Vagina (tissue), 2 donors: ENCODE measurements at regions not wholly inside any gene's neighbourhood (a gene's known extent, or its start where the extent isn't known, plus 50 kb on each side); places are given as distances from the start of the nearest gene placed in this dataset.

Source experiments
- DNase-seq, 2 donors: peaks; one replicate each; pipeline ENCODE4 v3.0.0-alpha.2; 2017; ENCODE audit errors: extremely low spot score in 2 of 2
- H3K27ac ChIP-seq: fragments of 200-600 bp; sonication (generic); one replicate; pipeline ENCODE4 v1.5.1; 2019
- H3K27me3 ChIP-seq: fragments of 200-600 bp; sonication (generic); one replicate; pipeline ENCODE4 v1.5.1; 2019
- H3K36me3 ChIP-seq, 2 donors: fragments of 200-600 bp; sonication (generic); one replicate each; pipeline ENCODE4 v1.5.1; 2017 to 2019
- H3K4me1 ChIP-seq: fragments of 200-600 bp; sonication (generic); one replicate; pipeline ENCODE4 v1.5.1; 2019
- H3K4me3 ChIP-seq, 2 donors: fragments of 200-600 bp; sonication (generic); 1 replicate in 1 of 2; 2 replicates in 1 of 2; pipeline ENCODE4 v1.5.1; 2016 to 2019
- H3K9me3 ChIP-seq: fragments of 200-600 bp; sonication (generic); one replicate; pipeline ENCODE4 v1.5.1; 2019
- POLR2A ChIP-seq, 2 donors: fragments of 450-650 bp; IDR thresholded peaks; one replicate each; pipeline ENCODE4 v1.6.1; 2017; ENCODE audit warnings: antibody characterized with exemption in 2 of 2, mild to moderate bottlenecking in 2 of 2, moderate library complexity in 2 of 2
- POLR2AphosphoS5 ChIP-seq, 2 donors: sonication (generic); formaldehyde crosslinking; IDR thresholded peaks; one replicate each; pipeline ENCODE4 v1.9.0; 2017; ENCODE audit warnings: antibody characterized with exemption in 2 of 2, mild to moderate bottlenecking in 2 of 2, low read depth in 1 of 2; ENCODE audit not compliant: insufficient read depth in 1 of 2
- intact Hi-C: fragments of 100-400 bp; cut with DNase I; formaldehyde crosslinking; loops from one replicate; pipeline ENCODE4 v1.15.1; 2023
- TF ChIP-seq, protein P1 (sequence below), 3 experiments: fragments of 450-650 bp in 2 of 3; fragments of 200-600 bp in 1 of 3; sonication (generic) in 1 of 3; IDR thresholded peaks; one replicate each; pipeline ENCODE4 v1.5.1; 2017 to 2019; ENCODE audit warnings: antibody characterized with exemption in 3 of 3, mild to moderate bottlenecking in 2 of 3, moderate library complexity in 2 of 3

DNA sequence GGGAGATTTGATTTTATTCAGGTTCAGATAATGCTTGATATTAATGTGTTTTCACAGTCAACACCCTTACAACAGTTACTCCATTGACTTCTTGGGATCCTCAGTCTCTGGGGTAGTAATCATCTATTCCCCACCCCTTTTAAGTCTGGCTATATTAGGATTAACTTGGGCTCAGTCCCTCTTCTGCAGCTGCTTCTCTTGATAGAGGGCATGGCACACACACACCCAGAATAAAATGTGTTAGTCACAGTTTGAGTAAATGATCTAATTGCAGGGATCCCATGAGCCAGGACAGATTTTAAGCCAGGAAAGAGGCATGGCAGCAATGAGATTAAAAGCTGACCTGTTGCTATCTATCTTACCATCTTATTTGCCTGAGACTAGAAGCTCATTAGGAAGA is 53.7 kb upstream of the VLDLR start:
- H3K9me3 ChIP-seq = no peaks in the 10 kb centered on the region
- peaks cover 10% of the 10 kb centered on the region for H3K4me1 ChIP-seq
- intact Hi-C loops = no loop called here
- TF ChIP-seq POLR2AphosphoS5 (IDR thresholded peaks at IDR 0.05; ENCODE audit: insufficient read depth in 1 of 2, low read depth in 1 of 2) (no peak), POLR2A (IDR thresholded peaks at IDR 0.05) (no peak)
- TF ChIP-seq, protein P1, sequence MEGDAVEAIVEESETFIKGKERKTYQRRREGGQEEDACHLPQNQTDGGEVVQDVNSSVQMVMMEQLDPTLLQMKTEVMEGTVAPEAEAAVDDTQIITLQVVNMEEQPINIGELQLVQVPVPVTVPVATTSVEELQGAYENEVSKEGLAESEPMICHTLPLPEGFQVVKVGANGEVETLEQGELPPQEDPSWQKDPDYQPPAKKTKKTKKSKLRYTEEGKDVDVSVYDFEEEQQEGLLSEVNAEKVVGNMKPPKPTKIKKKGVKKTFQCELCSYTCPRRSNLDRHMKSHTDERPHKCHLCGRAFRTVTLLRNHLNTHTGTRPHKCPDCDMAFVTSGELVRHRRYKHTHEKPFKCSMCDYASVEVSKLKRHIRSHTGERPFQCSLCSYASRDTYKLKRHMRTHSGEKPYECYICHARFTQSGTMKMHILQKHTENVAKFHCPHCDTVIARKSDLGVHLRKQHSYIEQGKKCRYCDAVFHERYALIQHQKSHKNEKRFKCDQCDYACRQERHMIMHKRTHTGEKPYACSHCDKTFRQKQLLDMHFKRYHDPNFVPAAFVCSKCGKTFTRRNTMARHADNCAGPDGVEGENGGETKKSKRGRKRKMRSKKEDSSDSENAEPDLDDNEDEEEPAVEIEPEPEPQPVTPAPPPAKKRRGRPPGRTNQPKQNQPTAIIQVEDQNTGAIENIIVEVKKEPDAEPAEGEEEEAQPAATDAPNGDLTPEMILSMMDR (IDR thresholded peaks at IDR 0.05) = no peak
- H3K36me3 ChIP-seq = no peaks in the 10 kb centered on the region
- no peaks in the 10 kb centered on the region for H3K27me3 ChIP-seq
- H3K27ac ChIP-seq = no peak overlapping the region
- no peak for DNase-seq
- H3K4me3 ChIP-seq = no peak overlapping the region

DNA sequence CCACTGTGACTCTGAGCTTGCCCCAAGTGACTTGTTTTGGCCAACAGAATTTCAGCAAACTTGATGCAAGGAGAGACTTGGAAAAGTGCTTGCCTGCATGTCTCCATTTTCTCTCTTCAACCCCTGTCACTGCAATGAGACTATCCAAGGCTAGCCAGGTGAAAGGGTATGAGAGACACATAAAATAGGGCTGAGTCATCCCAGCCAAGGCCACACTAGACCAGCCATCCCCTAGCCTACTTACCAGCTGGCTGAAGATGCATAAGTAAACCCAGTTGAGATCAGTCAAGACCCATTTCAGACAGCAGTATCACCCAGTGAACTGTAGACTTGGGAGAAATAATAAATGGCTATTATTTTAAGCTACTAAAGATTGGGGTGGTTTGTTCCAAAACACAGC is 52.9 kb upstream of the VLDLR start:
- Histone ChIP-seq H3K9me3 (no peaks in the 10 kb centered on the region), H3K36me3 (no peaks in the 10 kb centered on the region), H3K27ac (no peak overlapping the region), H3K4me1 (peaks cover 10% of the 10 kb centered on the region), H3K27me3 (no peaks in the 10 kb centered on the region), H3K4me3 (no peak overlapping the region)
- no peak for DNase-seq
- no peak for TF ChIP-seq POLR2A (IDR thresholded peaks at IDR 0.05)
- no peak for TF ChIP-seq POLR2AphosphoS5 (IDR thresholded peaks at IDR 0.05; ENCODE audit: insufficient read depth in 1 of 2, low read depth in 1 of 2)
- TF ChIP-seq, protein P1 (IDR thresholded peaks at IDR 0.05) = no peak
- intact Hi-C loops = no loop called here

DNA sequence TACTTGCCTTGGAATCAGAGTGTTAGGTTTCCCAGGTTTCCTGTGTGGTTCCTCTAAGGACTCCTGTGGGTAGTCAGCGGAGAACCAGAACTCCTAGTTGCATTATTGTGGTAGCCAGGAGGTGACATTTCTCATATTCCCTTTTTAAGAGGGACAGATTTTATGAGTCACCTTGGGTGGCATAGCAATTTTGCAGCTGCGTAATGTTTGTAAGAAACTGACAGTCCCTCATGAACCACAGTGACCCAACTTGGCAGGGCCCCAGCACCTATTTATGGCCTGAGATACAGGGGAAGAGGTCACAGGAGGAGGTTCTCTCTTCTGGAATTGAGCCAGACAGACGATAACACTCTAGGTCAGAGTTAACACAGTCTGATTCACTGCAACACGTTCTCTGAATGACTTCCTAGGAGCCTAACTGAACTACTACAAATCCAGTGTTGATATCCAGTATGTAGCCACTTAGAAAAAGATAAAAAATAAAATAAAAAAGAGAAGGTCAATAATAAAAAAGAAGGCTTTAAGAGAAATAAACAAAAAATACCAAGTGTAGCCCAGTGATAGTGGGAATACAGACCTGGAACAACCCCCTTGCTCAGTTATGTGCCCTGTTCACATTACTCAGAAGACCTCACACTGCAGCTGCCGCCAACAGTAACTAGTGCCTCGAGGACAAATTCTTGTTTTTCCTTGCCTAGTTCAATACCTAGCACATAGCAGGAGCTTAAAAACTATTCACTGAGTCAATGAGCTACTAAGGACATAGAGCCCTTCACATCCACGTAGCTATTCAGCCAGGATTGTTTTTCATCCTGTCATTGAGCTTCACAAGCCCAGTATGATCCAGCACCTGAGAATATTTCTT is 50.7 kb upstream of the VLDLR start:
- TF ChIP-seq POLR2A (IDR thresholded peaks at IDR 0.05) (no peak), POLR2AphosphoS5 (IDR thresholded peaks at IDR 0.05; ENCODE audit: insufficient read depth in 1 of 2, low read depth in 1 of 2) (peak in 1 of 2 donors; percentile 29)
- TF ChIP-seq, protein P1 (IDR thresholded peaks at IDR 0.05) = no peak
- no peaks in the 10 kb centered on the region for H3K27me3 ChIP-seq
- peaks cover 10% of the 10 kb centered on the region for H3K4me1 ChIP-seq
- intact Hi-C loops = no loop called here
- H3K4me3 ChIP-seq = no peak overlapping the region
- no peaks in the 10 kb centered on the region for H3K9me3 ChIP-seq
- DNase-seq = no peak
- no peak overlapping the region for H3K27ac ChIP-seq
- H3K36me3 ChIP-seq = no peaks in the 10 kb centered on the region
